Testis (tissue), 2 donors: ENCODE measurements at regions not wholly inside any gene's neighbourhood (a gene's known extent, or its start where the extent isn't known, plus 50 kb on each side); places are given as distances from the start of the nearest gene placed in this dataset.

Source experiments
- DNase-seq: peaks from one replicate; pipeline ENCODE4 v3.0.0-alpha.2; 2019
- H3K27ac ChIP-seq, 2 donors: fragments of 200-600 bp; sonication (generic); one replicate each; pipeline ENCODE4 v1.5.1; 2019
- H3K27me3 ChIP-seq: fragments of 200-600 bp; sonication (generic); one replicate; pipeline ENCODE4 v1.5.1; 2019
- H3K36me3 ChIP-seq: fragments of 200-600 bp; sonication (generic); one replicate; pipeline ENCODE4 v1.5.1; 2017; ENCODE audit warnings: low read depth; ENCODE audit errors: missing control alignments
- H3K4me1 ChIP-seq: fragments of 200-600 bp; sonication (generic); one replicate; pipeline ENCODE4 v1.5.1; 2019
- H3K4me3 ChIP-seq, 2 donors: fragments of 200-600 bp; sonication (generic); one replicate each; pipeline ENCODE4 v1.5.1; 2017 to 2019
- H3K9me3 ChIP-seq: fragments of 200-600 bp; sonication (generic); one replicate; pipeline ENCODE4 v1.5.1; 2017
- POLR2A ChIP-seq: fragments of 450-650 bp; IDR thresholded peaks from one replicate; pipeline ENCODE4 v1.6.1; 2017; ENCODE audit warnings: antibody characterized with exemption, mild to moderate bottlenecking, moderate library complexity
- WGBS, 2 donors: methylation state at CpG; one replicate each; pipeline ENCODE4 v1.1.5; 2018; 5-methylcytosine and 5-hydroxymethylcytosine counted together
- intact Hi-C: fragments of 100-400 bp; cut with DNase I; formaldehyde crosslinking; loops from one replicate; pipeline ENCODE4 v1.15.1; 2023; ENCODE audit warnings: low total_unique reads
- TF ChIP-seq, protein P1 (sequence below), 3 experiments: fragments of 450-650 bp in 2 of 3; fragments of 200-600 bp in 1 of 3; sonication (generic) in 1 of 3; IDR thresholded peaks; one replicate each; pipeline ENCODE4 v1.5.1; 2016 to 2019; ENCODE audit warnings: antibody characterized with exemption in 3 of 3, mild to moderate bottlenecking in 2 of 3, moderate library complexity in 1 of 3

DNA sequence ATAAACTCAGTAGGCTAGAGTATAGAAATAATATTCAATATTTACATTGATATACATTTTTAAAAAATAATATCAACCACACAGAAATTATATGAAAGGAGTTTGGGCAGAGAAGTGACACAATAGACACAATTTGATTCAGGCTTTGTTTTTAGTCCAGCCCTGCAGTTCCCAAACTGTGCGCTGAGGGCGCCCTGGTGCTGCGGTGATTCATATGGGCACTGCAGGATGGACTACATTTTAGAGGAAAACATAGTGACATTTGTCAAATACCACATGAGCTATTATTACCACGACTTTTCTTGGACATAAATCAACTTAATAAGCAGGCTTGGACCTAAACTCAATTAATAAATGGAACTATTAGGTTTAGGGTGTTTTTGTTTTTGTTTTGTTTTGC is 364.3 kb upstream of the ID4 start:
- intact Hi-C loops, result no loop called here
- Histone ChIP-seq H3K4me3 (no peak overlapping the region), H3K4me1 (no peaks in the 10 kb centered on the region), H3K36me3 (no peaks in the 10 kb centered on the region), H3K9me3 (no peaks in the 10 kb centered on the region), H3K27me3 (no peaks in the 10 kb centered on the region), H3K27ac (no peak overlapping the region)
- DNase-seq, result no peak
- no peak for TF ChIP-seq POLR2A
- TF ChIP-seq, protein P1, sequence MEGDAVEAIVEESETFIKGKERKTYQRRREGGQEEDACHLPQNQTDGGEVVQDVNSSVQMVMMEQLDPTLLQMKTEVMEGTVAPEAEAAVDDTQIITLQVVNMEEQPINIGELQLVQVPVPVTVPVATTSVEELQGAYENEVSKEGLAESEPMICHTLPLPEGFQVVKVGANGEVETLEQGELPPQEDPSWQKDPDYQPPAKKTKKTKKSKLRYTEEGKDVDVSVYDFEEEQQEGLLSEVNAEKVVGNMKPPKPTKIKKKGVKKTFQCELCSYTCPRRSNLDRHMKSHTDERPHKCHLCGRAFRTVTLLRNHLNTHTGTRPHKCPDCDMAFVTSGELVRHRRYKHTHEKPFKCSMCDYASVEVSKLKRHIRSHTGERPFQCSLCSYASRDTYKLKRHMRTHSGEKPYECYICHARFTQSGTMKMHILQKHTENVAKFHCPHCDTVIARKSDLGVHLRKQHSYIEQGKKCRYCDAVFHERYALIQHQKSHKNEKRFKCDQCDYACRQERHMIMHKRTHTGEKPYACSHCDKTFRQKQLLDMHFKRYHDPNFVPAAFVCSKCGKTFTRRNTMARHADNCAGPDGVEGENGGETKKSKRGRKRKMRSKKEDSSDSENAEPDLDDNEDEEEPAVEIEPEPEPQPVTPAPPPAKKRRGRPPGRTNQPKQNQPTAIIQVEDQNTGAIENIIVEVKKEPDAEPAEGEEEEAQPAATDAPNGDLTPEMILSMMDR (IDR thresholded peaks at IDR 0.05), result peak in 1 of 3 experiments; percentile 15
- 66 to 76% methylated on average over 4 of the region's 4 CpGs for WGBS, 2 donors

DNA sequence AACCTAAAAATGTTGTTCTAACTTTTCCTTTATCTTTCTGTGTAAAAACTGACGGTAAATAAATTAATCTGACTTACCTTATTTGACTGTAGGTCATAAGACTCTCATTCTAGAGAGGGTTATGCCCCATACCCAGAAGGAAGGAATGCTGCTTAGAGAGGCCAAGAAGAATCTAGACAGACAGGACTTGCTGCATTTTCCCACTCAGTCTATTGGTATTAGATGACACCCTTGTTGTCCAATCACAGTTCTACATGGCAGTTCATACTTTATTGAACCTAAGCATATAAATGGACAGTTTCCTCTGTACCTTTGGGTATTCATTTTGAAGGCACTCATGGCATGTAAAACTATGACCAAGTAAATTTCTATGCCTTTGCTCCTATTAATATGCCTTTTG is 359.6 kb upstream of the ID4 start:
- no peak for TF ChIP-seq POLR2A
- TF ChIP-seq, protein P1 (IDR thresholded peaks at IDR 0.05), result no peak
- no peaks in the 10 kb centered on the region for H3K27me3 ChIP-seq
- intact Hi-C loops, result no loop called here
- no peaks in the 10 kb centered on the region for H3K4me1 ChIP-seq
- DNase-seq, result no peak
- no peaks in the 10 kb centered on the region for H3K36me3 ChIP-seq
- no peaks in the 10 kb centered on the region for H3K9me3 ChIP-seq
- WGBS, 2 donors, result 91% methylated on average over 1 of the region's 1 CpG
- H3K27ac ChIP-seq, result no peak overlapping the region
- H3K4me3 ChIP-seq, result no peak overlapping the region

DNA sequence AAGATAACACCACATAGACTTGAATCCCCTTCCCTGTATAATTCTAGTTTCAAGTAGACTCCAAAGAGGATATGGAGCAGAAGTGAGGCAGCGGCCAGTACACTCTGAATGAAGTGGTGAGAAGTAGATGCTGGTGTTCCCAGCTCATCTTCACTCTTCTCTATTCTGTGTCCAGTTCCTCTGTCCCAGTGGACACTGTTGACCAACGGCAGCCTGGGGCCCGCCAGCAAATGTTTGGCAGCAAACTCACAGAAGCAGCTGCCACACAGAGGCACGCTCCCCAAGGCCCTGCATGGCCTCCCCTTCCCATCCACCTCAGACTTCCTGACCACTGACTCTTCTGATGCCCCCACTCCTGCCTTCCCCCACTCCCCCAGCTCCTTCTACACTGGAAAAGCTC is 358.9 kb upstream of the ID4 start:
- H3K9me3 ChIP-seq, result no peaks in the 10 kb centered on the region
- intact Hi-C loops, result no loop called here
- H3K36me3 ChIP-seq, result no peaks in the 10 kb centered on the region
- peak overlapping the region in 1 of 2 donors; percentile 44 for H3K27ac ChIP-seq
- no peaks in the 10 kb centered on the region for H3K27me3 ChIP-seq
- no peak overlapping the region for H3K4me3 ChIP-seq
- no peak for DNase-seq
- H3K4me1 ChIP-seq, result no peaks in the 10 kb centered on the region
- 62 to 80% methylated on average over 4 of the region's 4 CpGs for WGBS, 2 donors
- TF ChIP-seq, protein P1 (IDR thresholded peaks at IDR 0.05), result no peak
- TF ChIP-seq POLR2A, result no peak

DNA sequence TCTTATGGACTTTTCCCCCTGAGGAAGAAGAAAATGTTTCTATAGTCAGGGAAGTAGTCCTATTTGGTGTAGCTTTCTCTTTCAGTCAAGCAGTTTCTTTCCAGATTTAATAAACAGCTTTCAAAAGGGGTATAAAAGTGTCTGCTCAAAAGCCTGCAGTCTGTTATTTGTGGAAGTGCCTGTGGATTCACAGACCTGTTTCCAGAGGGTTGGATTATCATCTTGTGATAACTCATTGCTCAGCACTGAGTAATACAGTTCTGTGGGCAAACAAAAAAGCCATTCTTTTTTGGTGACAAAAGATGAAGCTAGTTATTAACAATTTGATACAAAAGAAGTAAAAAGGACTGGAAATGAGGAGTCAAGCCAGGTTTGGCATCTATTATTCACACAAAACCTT is 358.2 kb upstream of the ID4 start:
- no peaks in the 10 kb centered on the region for H3K36me3 ChIP-seq
- no peaks in the 10 kb centered on the region for H3K9me3 ChIP-seq
- intact Hi-C loops, result no loop called here
- peak overlapping the region; percentile 44 to 48 for H3K27ac ChIP-seq
- TF ChIP-seq POLR2A, result no peak
- TF ChIP-seq, protein P1 (IDR thresholded peaks at IDR 0.05), result no peak
- no peaks in the 10 kb centered on the region for H3K27me3 ChIP-seq
- no peak overlapping the region for H3K4me3 ChIP-seq
- DNase-seq, result peak; percentile 24
- H3K4me1 ChIP-seq, result no peaks in the 10 kb centered on the region

DNA sequence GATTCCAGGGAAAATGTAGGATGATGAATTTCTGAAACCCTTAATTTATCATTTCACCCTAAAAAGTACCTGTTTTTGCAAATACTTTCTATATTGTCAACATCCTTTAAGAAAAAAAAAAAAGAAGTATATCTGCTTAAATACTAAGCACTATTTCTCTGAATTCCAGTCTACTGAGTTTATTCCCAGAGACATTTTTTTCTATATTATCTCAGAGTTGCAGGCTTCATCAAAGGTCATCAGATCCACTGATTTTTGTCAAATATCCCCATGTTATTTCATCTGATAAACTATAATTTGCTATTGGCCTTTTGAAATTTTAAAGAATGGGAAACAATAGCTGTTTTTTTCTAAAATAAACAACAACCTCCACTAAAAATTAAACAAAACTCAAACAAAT is 357.6 kb upstream of the ID4 start:
- no peak for TF ChIP-seq POLR2A
- TF ChIP-seq, protein P1 (IDR thresholded peaks at IDR 0.05), result no peak
- H3K27ac ChIP-seq, result no peak overlapping the region
- intact Hi-C loops, result no loop called here

More for the DNA sequence above, 357.6 kb upstream of the ID4 start:
- H3K4me3 ChIP-seq, result no peak overlapping the region
- no peaks in the 10 kb centered on the region for H3K4me1 ChIP-seq
- no peaks in the 10 kb centered on the region for H3K36me3 ChIP-seq
- no peaks in the 10 kb centered on the region for H3K27me3 ChIP-seq
- DNase-seq, result no peak
- no peaks in the 10 kb centered on the region for H3K9me3 ChIP-seq
